RPMI7951 (cell line): ENCODE measurements at regions not wholly inside any gene's neighbourhood (a gene's known extent, or its start where the extent isn't known, plus 50 kb on each side); places are given as distances from the start of the nearest gene placed in this dataset.
"Not testable (repeated sequence)": the region's sequence is repeated elsewhere in the genome, so short reads cannot be mapped to it uniquely, and the experiment has no call there.

ENCODE experiments used
- DNase-seq: peaks from one replicate; pipeline ENCODE4 v3.0.0-alpha.2; 2012; ENCODE audit warnings: low read depth

- not testable (repeated sequence) for DNase-seq
Measured at GRCh38 chr1:222470252-222470805, 77.6 kb downstream of the HHIPL2 start.

GRCh38 chr1:222466150-222466865 lies 81.6 kb downstream of the HHIPL2 start:
- no peak for DNase-seq

GRCh38 chr1:222465211-222466041 lies 82.5 kb downstream of the HHIPL2 start:
- DNase-seq, result peak; percentile 96

- DNase-seq, result peak; percentile 55
Measured at GRCh38 chr1:222464841-222465210, 83.1 kb downstream of the HHIPL2 start.

GRCh38 chr1:222463059-222463730 lies 84.7 kb downstream of the HHIPL2 start:
- no peak for DNase-seq

DNA sequence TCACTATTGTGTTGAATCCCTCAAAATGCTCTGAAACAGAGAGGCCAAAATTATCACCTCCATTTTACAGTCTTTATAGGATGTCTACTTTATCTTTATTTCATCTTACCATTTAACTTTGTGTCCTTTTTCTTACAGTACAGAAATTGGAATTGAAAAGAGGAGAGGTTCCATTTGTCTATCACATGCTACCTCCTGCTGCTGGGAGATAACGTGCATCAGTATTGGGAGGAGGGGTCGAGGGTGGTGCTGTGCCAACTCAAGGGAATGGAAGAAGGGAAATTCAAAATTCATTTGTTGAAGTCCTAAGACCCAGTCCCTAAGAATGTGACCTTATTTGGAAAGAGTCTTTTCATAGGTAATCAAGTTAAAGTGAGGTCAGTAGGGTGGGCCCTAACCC lies 85.3 kb downstream of the HHIPL2 start:
- DNase-seq, result no peak

- no peak for DNase-seq
Measured at GRCh38 chr1:222461941-222462340, 86.0 kb downstream of the HHIPL2 start.

DNA sequence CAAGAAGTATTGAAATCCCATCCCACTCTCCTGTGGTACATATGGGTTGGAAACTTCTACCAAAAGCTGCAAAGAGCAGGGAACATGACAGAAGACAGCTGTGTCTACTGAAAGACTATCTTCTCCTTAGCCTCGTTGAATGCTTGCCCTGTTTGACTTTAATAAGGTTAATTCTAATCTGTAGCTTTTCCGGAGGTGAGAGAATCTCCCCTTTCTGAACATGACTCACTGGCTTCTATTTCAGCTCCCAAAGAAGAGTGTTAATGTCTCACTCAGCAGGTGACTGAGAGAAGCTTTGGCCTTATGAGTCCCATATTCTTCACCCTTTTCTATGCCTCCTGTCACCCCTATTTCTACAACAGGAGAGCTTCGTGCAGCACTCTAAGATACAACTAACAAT lies 88.3 kb downstream of the HHIPL2 start:
- DNase-seq, result no peak

- DNase-seq, result no peak
Measured at GRCh38 chr1:222457513-222457912, 90.4 kb downstream of the HHIPL2 start.

GRCh38 chr1:222457084-222457483 lies 90.8 kb downstream of the HHIPL2 start:
- no peak for DNase-seq

GRCh38 chr1:222455188-222455879 lies 92.6 kb downstream of the HHIPL2 start:
- DNase-seq, result peak; percentile 81

GRCh38 chr1:222454782-222455181 lies 93.1 kb downstream of the HHIPL2 start:
- DNase-seq, result peak; percentile 54

- DNase-seq, result no peak
Measured at GRCh38 chr1:222454186-222454585, 93.7 kb downstream of the HHIPL2 start.

GRCh38 chr1:222452031-222452430 lies 95.9 kb downstream of the HHIPL2 start:
- no peak for DNase-seq

DNA sequence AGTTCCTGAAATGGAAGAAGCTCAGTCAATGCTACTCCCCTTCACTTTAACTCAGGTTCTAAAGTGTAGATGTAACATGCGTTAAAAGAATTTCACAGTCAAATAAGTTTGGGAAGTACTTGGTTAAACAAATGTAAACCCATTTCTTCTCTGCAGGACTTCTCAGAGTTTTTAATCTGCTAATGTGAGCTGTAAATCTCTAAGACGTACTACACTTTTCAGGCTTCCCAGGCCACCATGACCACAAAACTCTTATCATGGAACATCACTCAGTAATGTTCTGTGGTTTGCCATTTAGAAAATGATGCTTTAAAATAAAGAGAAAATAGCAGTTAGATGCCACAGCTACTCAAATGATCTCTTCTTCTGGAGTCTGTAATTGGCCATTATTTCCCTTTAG lies 104.3 kb downstream of the HHIPL2 start:
- DNase-seq, result no peak

GRCh38 chr1:222441066-222441465 lies 106.8 kb downstream of the HHIPL2 start:
- DNase-seq, result no peak

DNA sequence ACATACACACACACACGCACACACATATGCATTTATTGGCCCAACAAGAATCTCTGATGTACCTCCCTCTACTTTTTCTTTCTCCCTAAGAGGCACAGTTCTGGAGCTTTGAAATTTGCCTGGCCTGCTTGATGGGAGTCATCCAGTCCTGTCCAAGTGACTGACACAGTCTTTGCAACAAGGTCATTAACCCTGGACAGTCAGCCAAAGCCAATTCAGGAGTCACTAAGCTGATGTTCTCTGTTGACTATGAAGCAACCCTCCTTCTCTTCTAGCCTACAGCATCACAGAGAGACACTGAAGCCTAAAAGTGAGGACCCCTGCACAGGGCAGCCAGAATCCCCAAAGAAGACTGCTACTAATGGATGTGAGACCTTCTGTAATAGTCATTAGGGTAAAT lies 123.1 kb downstream of the HHIPL2 start:
- no peak for DNase-seq

- no peak for DNase-seq
Measured at GRCh38 chr1:222421380-222421779, 126.5 kb downstream of the HHIPL2 start.

GRCh38 chr1:222420633-222421032 lies 127.3 kb downstream of the HHIPL2 start:
- no peak for DNase-seq

DNA sequence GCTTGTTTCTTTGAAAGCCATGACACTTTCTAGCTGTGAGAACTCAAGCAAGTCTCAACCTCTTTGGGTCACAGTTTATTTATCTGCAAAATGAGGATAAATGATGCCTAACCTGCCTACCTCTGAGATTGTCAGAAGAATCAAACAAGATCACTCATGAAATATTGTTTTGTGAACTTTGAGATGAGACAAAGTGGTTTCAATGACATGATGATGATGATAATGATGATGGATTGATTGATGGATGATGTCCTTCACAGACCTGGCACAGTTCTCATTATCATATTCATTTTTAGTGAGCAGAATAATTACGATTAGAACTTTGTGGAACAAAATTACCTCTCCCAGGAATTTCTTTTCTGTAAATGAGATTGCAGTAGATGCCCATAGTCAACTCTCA lies 129.2 kb downstream of the HHIPL2 start:
- no peak for DNase-seq

DNA sequence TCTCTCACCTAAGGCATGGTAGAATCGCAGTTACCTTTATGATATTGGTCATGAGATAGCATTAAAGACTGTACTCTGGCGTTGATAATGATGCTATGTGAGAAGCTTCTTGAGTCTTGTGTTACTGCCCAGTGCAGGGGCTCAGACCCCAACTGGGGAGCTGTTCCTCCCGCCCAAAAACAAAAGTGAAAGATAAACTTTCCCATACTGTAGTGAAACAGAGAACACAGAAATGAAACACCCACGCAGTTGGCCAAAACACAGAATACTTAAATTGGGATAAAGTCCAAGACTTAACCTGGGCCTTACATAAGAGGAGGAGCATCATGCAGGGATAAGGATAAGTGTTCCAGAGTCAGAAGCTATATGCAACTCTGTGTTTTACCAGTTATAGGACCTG lies 130.6 kb downstream of the HHIPL2 start:
- DNase-seq, result no peak
